Activated naive CD4-positive, alpha-beta T cell treated with Interleukin-2 at 50 U/mL for 16 hours (primary cell): ENCODE measurements at regions not wholly inside any gene's neighbourhood (a gene's known extent, or its start where the extent isn't known, plus 50 kb on each side); places are given as distances from the start of the nearest gene placed in this dataset.
"Not testable (repeated sequence)": the region's sequence is repeated elsewhere in the genome, so short reads cannot be mapped to it uniquely, and the experiment has no call there.

Experiments
- DNase-seq: peaks from one replicate; pipeline ENCODE4 v3.0.0-alpha.2; 2020

- peak; percentile 14 for DNase-seq
These were observed 496.4 kb downstream of the PCNX1 start for GRCh38 chr14:71403656-71404055.

GRCh38 chr14:71405676-71406075, 498.4 kb downstream of the PCNX1 start:
- no peak for DNase-seq

GRCh38 chr14:71408362-71409030, 501.2 kb downstream of the PCNX1 start:
- DNase-seq = no peak

- no peak for DNase-seq
These were observed 503.5 kb downstream of the PCNX1 start for GRCh38 chr14:71410578-71411284.

- no peak for DNase-seq
These were observed 504.0 kb downstream of the PCNX1 start for GRCh38 chr14:71411285-71411595.

GRCh38 chr14:71411738-71412137, 504.5 kb downstream of the PCNX1 start:
- no peak for DNase-seq

- DNase-seq = no peak
These were observed 507.6 kb downstream of the PCNX1 start for GRCh38 chr14:71414631-71415403.

- DNase-seq = no peak
These were observed 508.1 kb downstream of the PCNX1 start for GRCh38 chr14:71415404-71415690.

GRCh38 chr14:71416392-71416791, 509.1 kb downstream of the PCNX1 start:
- no peak for DNase-seq

- no peak for DNase-seq
These were observed 511.4 kb downstream of the PCNX1 start for GRCh38 chr14:71418532-71419245.

GRCh38 chr14:71423481-71423880, 508.7 kb upstream of the RGS6 start:
- DNase-seq = no peak

- no peak for DNase-seq
These were observed 507.3 kb upstream of the RGS6 start for GRCh38 chr14:71424941-71425340.

GRCh38 chr14:71426001-71426400, 506.2 kb upstream of the RGS6 start:
- no peak for DNase-seq

- DNase-seq = no peak
These were observed 502.3 kb upstream of the RGS6 start for GRCh38 chr14:71429902-71430301.

- no peak for DNase-seq
These were observed 501.9 kb upstream of the RGS6 start for GRCh38 chr14:71430321-71430677.

GRCh38 chr14:71430678-71431376, 501.4 kb upstream of the RGS6 start:
- no peak for DNase-seq

GRCh38 chr14:71432334-71433110, 499.7 kb upstream of the RGS6 start:
- no peak for DNase-seq

- DNase-seq = no peak
These were observed 498.9 kb upstream of the RGS6 start for GRCh38 chr14:71433303-71433702.

- DNase-seq = not testable (repeated sequence)
These were observed 496.6 kb upstream of the RGS6 start for GRCh38 chr14:71435641-71436040.

- DNase-seq = no peak
These were observed 494.4 kb upstream of the RGS6 start for GRCh38 chr14:71437870-71438269.

GRCh38 chr14:71438684-71439083, 493.5 kb upstream of the RGS6 start:
- DNase-seq = no peak

GRCh38 chr14:71441126-71441525, 491.1 kb upstream of the RGS6 start:
- no peak for DNase-seq
